Tibial nerve (tissue), 4 donors: ENCODE measurements at regions not wholly inside any gene's neighbourhood (a gene's known extent, or its start where the extent isn't known, plus 50 kb on each side); places are given as distances from the start of the nearest gene placed in this dataset.

Experiments
- DNase-seq, 2 donors: peaks; one replicate each; pipeline ENCODE4 v3.0.0-alpha.2; 2019; ENCODE audit warnings: low spot score in 2 of 2
- H3K27ac ChIP-seq, 4 donors: fragments of 200-600 bp; sonication (generic) in 3 of 4; one replicate each; pipeline ENCODE4 v1.5.1; 2017 to 2019; ENCODE audit warnings: mild to moderate bottlenecking in 1 of 4
- H3K27me3 ChIP-seq, 2 donors: fragments of 200-600 bp; sonication (generic) in 1 of 2; one replicate each; pipeline versions ENCODE4 v1.5.1 to v1.6.0; 2017 to 2019
- H3K36me3 ChIP-seq, 3 donors: fragments of 200-600 bp; sonication (generic); one replicate each; pipeline ENCODE4 v1.5.1; 2018 to 2019
- H3K4me1 ChIP-seq, 4 donors: fragments of 200-600 bp; sonication (generic) in 3 of 4; one replicate each; pipeline ENCODE4 v1.5.1; 2017 to 2019
- H3K4me3 ChIP-seq, 4 donors: fragments of 200-600 bp; sonication (generic) in 3 of 4; one replicate each; pipeline ENCODE4 v1.5.1; 2017 to 2019; ENCODE audit warnings: mild to moderate bottlenecking in 1 of 4, moderate library complexity in 1 of 4
- H3K9me3 ChIP-seq, 4 donors: fragments of 200-600 bp; sonication (generic) in 3 of 4; one replicate each; pipeline ENCODE4 v1.5.1; 2017 to 2019
- EP300 ChIP-seq, 2 donors: sonication (generic); formaldehyde crosslinking; IDR thresholded peaks; one replicate each; pipeline ENCODE4 v1.6.1; 2017; ENCODE audit warnings: antibody characterized with exemption in 2 of 2, mild to moderate bottlenecking in 1 of 2
- POLR2A ChIP-seq, 2 donors: fragments of 450-650 bp; IDR thresholded peaks; one replicate each; pipeline ENCODE4 v1.6.1; 2017; ENCODE audit warnings: antibody characterized with exemption in 2 of 2, mild to moderate bottlenecking in 2 of 2, moderate library complexity in 2 of 2
- WGBS, 2 donors: methylation state at CpG; one replicate each; pipeline ENCODE4 v1.1.5; 2018; 5-methylcytosine and 5-hydroxymethylcytosine counted together
- TF ChIP-seq, protein P1 (sequence below), 5 experiments: fragments of 200-600 bp in 3 of 5; fragments of 450-650 bp in 2 of 5; sonication (generic) in 3 of 5; IDR thresholded peaks; one replicate each; pipeline ENCODE4 v1.5.1; 2016 to 2019; ENCODE audit warnings: antibody characterized with exemption in 5 of 5, mild to moderate bottlenecking in 3 of 5, moderate library complexity in 2 of 5

DNA sequence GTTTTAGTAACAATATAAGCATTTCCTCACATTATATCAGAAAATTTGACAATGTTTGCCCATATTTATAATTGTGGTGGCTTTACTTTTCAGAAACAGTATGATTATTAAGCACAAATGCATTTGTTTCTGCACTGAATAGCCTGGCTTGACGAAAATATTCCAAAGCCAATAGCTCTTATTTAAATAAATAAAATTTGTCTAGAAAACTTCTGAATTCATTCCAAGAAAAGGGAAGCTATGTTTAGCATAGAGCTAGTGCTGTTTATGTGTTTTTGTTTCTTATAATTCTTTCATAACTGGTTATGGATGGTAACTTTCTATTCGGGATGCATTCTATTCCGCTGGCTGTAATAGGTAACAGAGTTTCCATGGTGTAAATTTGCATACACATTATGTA, 268.6 kb downstream of the PTBP2 start:
- Histone ChIP-seq H3K4me1 (no peaks in the 10 kb centered on the region), H3K27ac (no peak overlapping the region), H3K27me3 (no peaks in the 10 kb centered on the region), H3K4me3 (no peak overlapping the region), H3K36me3 (no peaks in the 10 kb centered on the region), H3K9me3 (no peaks in the 10 kb centered on the region)
- TF ChIP-seq EP300 (IDR thresholded peaks at IDR 0.05) (no peak), POLR2A (IDR thresholded peaks at IDR 0.05) (no peak)
- TF ChIP-seq, protein P1, sequence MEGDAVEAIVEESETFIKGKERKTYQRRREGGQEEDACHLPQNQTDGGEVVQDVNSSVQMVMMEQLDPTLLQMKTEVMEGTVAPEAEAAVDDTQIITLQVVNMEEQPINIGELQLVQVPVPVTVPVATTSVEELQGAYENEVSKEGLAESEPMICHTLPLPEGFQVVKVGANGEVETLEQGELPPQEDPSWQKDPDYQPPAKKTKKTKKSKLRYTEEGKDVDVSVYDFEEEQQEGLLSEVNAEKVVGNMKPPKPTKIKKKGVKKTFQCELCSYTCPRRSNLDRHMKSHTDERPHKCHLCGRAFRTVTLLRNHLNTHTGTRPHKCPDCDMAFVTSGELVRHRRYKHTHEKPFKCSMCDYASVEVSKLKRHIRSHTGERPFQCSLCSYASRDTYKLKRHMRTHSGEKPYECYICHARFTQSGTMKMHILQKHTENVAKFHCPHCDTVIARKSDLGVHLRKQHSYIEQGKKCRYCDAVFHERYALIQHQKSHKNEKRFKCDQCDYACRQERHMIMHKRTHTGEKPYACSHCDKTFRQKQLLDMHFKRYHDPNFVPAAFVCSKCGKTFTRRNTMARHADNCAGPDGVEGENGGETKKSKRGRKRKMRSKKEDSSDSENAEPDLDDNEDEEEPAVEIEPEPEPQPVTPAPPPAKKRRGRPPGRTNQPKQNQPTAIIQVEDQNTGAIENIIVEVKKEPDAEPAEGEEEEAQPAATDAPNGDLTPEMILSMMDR (IDR thresholded peaks at IDR 0.05), result no peak
- DNase-seq, result no peak
- 67 to 80% methylated on average over 3 of the region's 3 CpGs for WGBS, 2 donors

- H3K27me3 ChIP-seq, result no peaks in the 10 kb centered on the region
- no peak overlapping the region for H3K27ac ChIP-seq
- no peaks in the 10 kb centered on the region for H3K4me1 ChIP-seq
- no peak overlapping the region for H3K4me3 ChIP-seq
- 92 to 97% methylated on average over 1 of the region's 1 CpG for WGBS, 2 donors
- no peak for DNase-seq
- no peaks in the 10 kb centered on the region for H3K9me3 ChIP-seq
- no peaks in the 10 kb centered on the region for H3K36me3 ChIP-seq
- TF ChIP-seq, protein P1 (IDR thresholded peaks at IDR 0.05), result no peak
- TF ChIP-seq EP300 (IDR thresholded peaks at IDR 0.05) (no peak), POLR2A (IDR thresholded peaks at IDR 0.05) (no peak)
Measured at GRCh38 chr1:96991261-96991660, 269.7 kb downstream of the PTBP2 start.

- 95 to 96% methylated on average over 3 of the region's 3 CpGs for WGBS, 2 donors
- H3K4me1 ChIP-seq, result no peaks in the 10 kb centered on the region
- no peaks in the 10 kb centered on the region for H3K36me3 ChIP-seq
- TF ChIP-seq POLR2A (IDR thresholded peaks at IDR 0.05) (no peak), EP300 (IDR thresholded peaks at IDR 0.05) (no peak)
- TF ChIP-seq, protein P1 (IDR thresholded peaks at IDR 0.05), result no peak
- H3K4me3 ChIP-seq, result no peak overlapping the region
- H3K9me3 ChIP-seq, result no peaks in the 10 kb centered on the region
- H3K27ac ChIP-seq, result no peak overlapping the region
- DNase-seq, result no peak
- no peaks in the 10 kb centered on the region for H3K27me3 ChIP-seq
Measured at GRCh38 chr1:96992871-96993270, 271.3 kb downstream of the PTBP2 start.

DNA sequence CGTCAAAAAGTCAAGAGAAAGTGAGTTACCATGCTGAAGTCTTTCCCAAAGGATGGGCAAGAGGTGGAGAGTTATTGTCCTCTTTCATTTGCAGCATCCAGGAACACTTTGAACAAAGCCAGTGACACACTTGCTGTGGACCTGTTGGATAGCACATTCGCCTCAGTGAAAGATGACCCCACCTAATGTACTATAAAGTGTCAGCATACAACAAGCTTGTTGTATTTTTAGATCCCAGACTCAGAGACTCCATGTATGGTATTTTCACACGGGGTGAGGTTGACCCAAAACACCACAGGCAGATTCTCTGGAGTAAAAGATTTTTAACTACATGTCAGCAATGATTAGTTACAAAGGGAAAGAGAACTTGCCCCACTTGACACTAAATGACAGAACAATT, 273.8 kb downstream of the PTBP2 start:
- Histone ChIP-seq H3K27ac (peak overlapping the region in 1 of 4 donors; percentile 51), H3K27me3 (no peaks in the 10 kb centered on the region), H3K36me3 (no peaks in the 10 kb centered on the region), H3K9me3 (no peaks in the 10 kb centered on the region), H3K4me3 (no peak overlapping the region), H3K4me1 (no peaks in the 10 kb centered on the region)
- TF ChIP-seq EP300 (IDR thresholded peaks at IDR 0.05) (no peak), POLR2A (IDR thresholded peaks at IDR 0.05) (no peak)
- TF ChIP-seq, protein P1 (IDR thresholded peaks at IDR 0.05), result no peak
- DNase-seq, result no peak
- 56 to 59% methylated on average over 3 of the region's 3 CpGs for WGBS, 2 donors

DNA sequence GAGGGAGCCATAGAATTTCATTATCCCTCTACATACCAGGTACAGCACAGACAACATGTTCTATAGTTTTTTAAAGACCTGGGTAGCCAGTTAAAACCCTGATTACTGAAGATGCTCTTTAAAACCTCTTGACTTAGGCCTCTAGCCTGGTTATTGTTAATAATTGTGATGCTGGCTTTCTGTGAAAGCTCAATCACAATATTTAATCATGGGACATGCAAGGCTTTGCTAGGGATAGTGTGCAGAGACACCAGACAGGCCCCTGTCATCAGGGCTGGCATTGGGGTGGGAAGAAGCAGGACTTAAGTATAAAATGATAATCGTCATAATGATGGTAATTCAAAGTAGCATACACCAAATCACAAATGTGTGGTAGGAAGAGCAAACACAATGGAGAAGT, 274.4 kb downstream of the PTBP2 start:
- TF ChIP-seq POLR2A (IDR thresholded peaks at IDR 0.05) (no peak), EP300 (IDR thresholded peaks at IDR 0.05) (no peak)
- TF ChIP-seq, protein P1 (IDR thresholded peaks at IDR 0.05), result no peak
- Histone ChIP-seq H3K4me1 (no peaks in the 10 kb centered on the region), H3K27ac (peak overlapping the region in 1 of 4 donors; percentile 51), H3K36me3 (no peaks in the 10 kb centered on the region), H3K27me3 (no peaks in the 10 kb centered on the region), H3K4me3 (no peak overlapping the region), H3K9me3 (no peaks in the 10 kb centered on the region)
- no peak for DNase-seq
- 73 to 90% methylated on average over 1 of the region's 1 CpG for WGBS, 2 donors
